GM03348 (cell line): ENCODE measurements at regions not wholly inside any gene's neighbourhood (a gene's known extent, or its start where the extent isn't known, plus 50 kb on each side); places are given as distances from the start of the nearest gene placed in this dataset.

Experiments used
- DNase-seq: peaks from one replicate; pipeline ENCODE4 v3.0.0; 2012; ENCODE audit warnings: low spot score

DNA sequence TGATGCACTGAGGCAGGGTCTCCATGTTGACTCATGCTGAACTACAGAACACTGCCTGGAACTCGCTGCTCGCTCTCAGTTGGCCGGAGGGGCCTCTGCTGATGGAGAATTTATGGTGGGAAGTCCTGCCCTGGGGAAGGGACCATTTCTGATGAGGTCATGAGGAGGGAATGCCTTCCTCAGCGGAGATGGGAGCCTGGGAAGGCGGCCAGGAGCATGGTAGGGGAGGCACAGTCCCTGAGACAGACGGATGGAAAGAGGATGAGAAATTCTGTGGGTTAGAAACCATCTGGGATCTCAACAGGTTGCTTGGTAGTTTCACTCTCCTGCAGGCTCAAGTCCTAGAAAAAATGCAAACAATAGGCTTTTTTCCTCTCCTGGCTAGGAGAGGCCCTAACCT lies 56.8 kb upstream of the TPM1 start:
- DNase-seq = peak; percentile 59

- DNase-seq = no peak
These were observed 55.6 kb upstream of the TPM1 start for GRCh38 chr15:62986948-62987347.

- DNase-seq = no peak
These were observed 53.8 kb upstream of the TPM1 start for GRCh38 chr15:62988701-62989100.

GRCh38 chr15:62989366-62990055 lies 53.0 kb upstream of the TPM1 start:
- DNase-seq = no peak

- no peak for DNase-seq
These were observed 50.8 kb upstream of the TPM1 start for GRCh38 chr15:62991698-62992097.

DNA sequence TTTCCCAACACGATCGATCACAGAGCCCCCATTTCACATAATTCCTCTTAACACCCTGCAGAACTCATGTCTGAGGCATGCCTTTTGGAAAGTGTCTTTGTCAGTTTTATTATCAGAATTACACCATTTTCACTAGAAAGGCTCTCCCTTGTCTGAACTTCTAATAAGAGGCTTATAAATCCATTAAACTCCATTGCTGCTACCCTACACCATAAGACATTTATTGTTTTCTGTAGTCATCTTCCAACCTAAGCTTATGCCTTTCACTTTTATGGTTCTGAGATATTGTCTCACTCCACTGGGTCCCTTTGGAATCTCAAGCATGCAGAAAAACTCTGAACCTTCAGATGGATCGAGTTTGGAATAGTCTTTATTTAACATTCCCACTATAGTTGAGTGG lies 50.2 kb upstream of the TPM1 start:
- no peak for DNase-seq
